ENCODE measurements at regions not wholly inside any gene's neighbourhood (a gene's known extent, or its start where the extent isn't known, plus 50 kb on each side); places are given as distances from the start of the nearest gene placed in this dataset.

DNA sequence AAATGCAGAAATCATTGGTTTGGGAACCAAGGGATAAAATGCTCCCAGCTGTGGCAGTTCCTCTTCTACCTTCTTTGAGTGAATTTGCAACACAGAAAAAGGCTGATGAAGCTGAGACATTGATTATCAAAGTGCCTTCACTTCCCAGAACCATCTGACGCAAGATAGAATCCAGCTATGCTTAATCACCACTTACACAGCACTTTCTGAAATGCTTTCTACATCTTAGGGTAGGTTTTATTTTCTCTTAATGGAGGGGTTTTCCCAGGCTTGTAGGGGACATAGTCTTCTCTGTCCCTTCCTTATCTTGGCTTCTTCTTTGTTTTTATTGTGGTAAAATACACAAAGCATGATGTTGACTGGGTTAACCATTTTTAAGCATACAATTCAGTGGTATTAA, 332.6 kb upstream of the ZNF32 start:
- no peaks in the 10 kb centered on the region for H3K9me3 ChIP-seq (ENCODE audit: control insufficient read depth, low read depth, low read length)
- H3K27me3 ChIP-seq (ENCODE audit: control insufficient read depth, extremely low read depth, insufficient read depth, low read length), result no peaks in the 10 kb centered on the region
- TF ChIP-seq, protein P1, sequence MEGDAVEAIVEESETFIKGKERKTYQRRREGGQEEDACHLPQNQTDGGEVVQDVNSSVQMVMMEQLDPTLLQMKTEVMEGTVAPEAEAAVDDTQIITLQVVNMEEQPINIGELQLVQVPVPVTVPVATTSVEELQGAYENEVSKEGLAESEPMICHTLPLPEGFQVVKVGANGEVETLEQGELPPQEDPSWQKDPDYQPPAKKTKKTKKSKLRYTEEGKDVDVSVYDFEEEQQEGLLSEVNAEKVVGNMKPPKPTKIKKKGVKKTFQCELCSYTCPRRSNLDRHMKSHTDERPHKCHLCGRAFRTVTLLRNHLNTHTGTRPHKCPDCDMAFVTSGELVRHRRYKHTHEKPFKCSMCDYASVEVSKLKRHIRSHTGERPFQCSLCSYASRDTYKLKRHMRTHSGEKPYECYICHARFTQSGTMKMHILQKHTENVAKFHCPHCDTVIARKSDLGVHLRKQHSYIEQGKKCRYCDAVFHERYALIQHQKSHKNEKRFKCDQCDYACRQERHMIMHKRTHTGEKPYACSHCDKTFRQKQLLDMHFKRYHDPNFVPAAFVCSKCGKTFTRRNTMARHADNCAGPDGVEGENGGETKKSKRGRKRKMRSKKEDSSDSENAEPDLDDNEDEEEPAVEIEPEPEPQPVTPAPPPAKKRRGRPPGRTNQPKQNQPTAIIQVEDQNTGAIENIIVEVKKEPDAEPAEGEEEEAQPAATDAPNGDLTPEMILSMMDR (optimal IDR thresholded peaks at IDR 0.05 in 1 of 3, IDR thresholded peaks at IDR 0.05 in 1 of 3, conservative IDR thresholded peaks at IDR 0.05 in 1 of 3; ENCODE audit: extremely low read depth in 1 of 3, insufficient read depth in 2 of 3, low read length in 3 of 3), result no peak
- TF ChIP-seq EZH2 (IDR thresholded peaks at IDR 0.05; ENCODE audit: low read length), result no peak
- H3K9me1 ChIP-seq (ENCODE audit: control insufficient read depth, extremely low read depth, insufficient read depth, low read length), result no peaks in the 10 kb centered on the region
- DNase-seq (ENCODE audit: low read depth, low spot score) (no peak), FAIRE-seq (no peak)
- H3K36me3 ChIP-seq (ENCODE audit: control insufficient read depth in 2 of 2, extremely low read depth in 1 of 2, insufficient read depth in 2 of 2, low read length in 2 of 2), result no peaks in the 10 kb centered on the region
- H3K27ac ChIP-seq (ENCODE audit: control insufficient read depth, insufficient read depth, low read length), result no peak overlapping the region
- H3K4me1 ChIP-seq (ENCODE audit: control insufficient read depth, extremely low read depth, insufficient read depth, low read length), result no peaks in the 10 kb centered on the region
- no peak overlapping the region for H2AFZ ChIP-seq (ENCODE audit: control insufficient read depth, low read length)
- no peaks in the 10 kb centered on the region for H4K20me1 ChIP-seq (ENCODE audit: control insufficient read depth, extremely low read depth, insufficient read depth, low read length)
- dilution Hi-C loops (cut with MboI; ENCODE audit: extremely low pct_ligation_motif_present, low sequenced_read_pairs), result no loop called here
- H3K9ac ChIP-seq (ENCODE audit: control insufficient read depth, extremely low read depth, insufficient read depth, low read length), result no peak overlapping the region
- H3K79me2 ChIP-seq (ENCODE audit: control insufficient read depth, insufficient read depth, low read length), result no peaks in the 10 kb centered on the region
- no peak overlapping the region for H3K4me2 ChIP-seq (ENCODE audit: control insufficient read depth, extremely low read depth, insufficient read depth, low read depth, low read length)
- no peak overlapping the region for H3K4me3 ChIP-seq (ENCODE audit: control insufficient read depth in 2 of 3, extremely low read depth in 1 of 3, insufficient read depth in 2 of 3, low read depth in 1 of 3, low read length in 3 of 3)

DNA sequence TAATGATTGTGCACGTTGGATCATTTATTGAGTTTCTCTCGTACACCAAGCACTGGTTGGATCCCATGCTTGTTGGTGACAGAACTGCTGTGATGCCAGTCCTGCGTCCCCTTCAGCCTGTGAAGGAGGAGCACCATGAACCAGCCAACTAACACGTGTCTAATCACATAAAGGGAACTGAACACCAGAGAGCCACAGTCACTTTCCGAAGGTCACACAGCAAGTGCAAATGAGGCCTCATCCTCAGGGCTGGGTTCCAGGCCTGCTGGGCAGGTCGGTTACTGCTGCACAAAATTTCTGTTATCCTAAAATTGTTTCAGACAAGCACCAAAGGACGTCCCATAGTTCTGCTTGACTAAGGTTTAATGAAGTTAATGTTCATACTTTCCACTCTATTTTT, 332.0 kb upstream of the ZNF32 start:
- no peak overlapping the region for H3K27ac ChIP-seq (ENCODE audit: control insufficient read depth, insufficient read depth, low read length)
- H2AFZ ChIP-seq (ENCODE audit: control insufficient read depth, low read length), result no peak overlapping the region
- no peaks in the 10 kb centered on the region for H3K9me3 ChIP-seq (ENCODE audit: control insufficient read depth, low read depth, low read length)
- no peaks in the 10 kb centered on the region for H3K79me2 ChIP-seq (ENCODE audit: control insufficient read depth, insufficient read depth, low read length)
- no peak for DNase-seq (ENCODE audit: low read depth, low spot score)
- no peaks in the 10 kb centered on the region for H3K9me1 ChIP-seq (ENCODE audit: control insufficient read depth, extremely low read depth, insufficient read depth, low read length)
- H4K20me1 ChIP-seq (ENCODE audit: control insufficient read depth, extremely low read depth, insufficient read depth, low read length), result no peaks in the 10 kb centered on the region
- dilution Hi-C loops (cut with MboI; ENCODE audit: extremely low pct_ligation_motif_present, low sequenced_read_pairs), result no loop called here
- H3K4me1 ChIP-seq (ENCODE audit: control insufficient read depth, extremely low read depth, insufficient read depth, low read length), result no peaks in the 10 kb centered on the region
- H3K9ac ChIP-seq (ENCODE audit: control insufficient read depth, extremely low read depth, insufficient read depth, low read length), result no peak overlapping the region
- H3K36me3 ChIP-seq (ENCODE audit: control insufficient read depth in 2 of 2, extremely low read depth in 1 of 2, insufficient read depth in 2 of 2, low read length in 2 of 2), result no peaks in the 10 kb centered on the region
- no peak overlapping the region for H3K4me2 ChIP-seq (ENCODE audit: control insufficient read depth, extremely low read depth, insufficient read depth, low read depth, low read length)
- TF ChIP-seq EZH2 (IDR thresholded peaks at IDR 0.05; ENCODE audit: low read length), result no peak
- TF ChIP-seq, protein P1 (optimal IDR thresholded peaks at IDR 0.05 in 1 of 3, IDR thresholded peaks at IDR 0.05 in 1 of 3, conservative IDR thresholded peaks at IDR 0.05 in 1 of 3; ENCODE audit: extremely low read depth in 1 of 3, insufficient read depth in 2 of 3, low read length in 3 of 3), result no peak
- no peak overlapping the region for H3K4me3 ChIP-seq (ENCODE audit: control insufficient read depth in 2 of 3, extremely low read depth in 1 of 3, insufficient read depth in 2 of 3, low read depth in 1 of 3, low read length in 3 of 3)
- no peak for FAIRE-seq
- H3K27me3 ChIP-seq (ENCODE audit: control insufficient read depth, extremely low read depth, insufficient read depth, low read length), result no peaks in the 10 kb centered on the region
